GM04503 (cell line): ENCODE measurements at regions not wholly inside any gene's neighbourhood (a gene's known extent, or its start where the extent isn't known, plus 50 kb on each side); places are given as distances from the start of the nearest gene placed in this dataset.
A peak's percentile ranks its signal among the peaks of the same experiment; 100 is the strongest.
"Not testable (repeated sequence)": the region's sequence is repeated elsewhere in the genome, so short reads cannot be mapped to it uniquely, and the experiment has no call there.

Experiments used
- DNase-seq: peaks from one replicate; pipeline ENCODE4 v3.0.0-alpha.2; 2012; ENCODE audit warnings: low read depth

- DNase-seq: no peak
Measured at GRCh38 chr9:95731876-95732275, 143.6 kb upstream of the ERCC6L2 start.

- no peak for DNase-seq
Measured at GRCh38 chr9:95729669-95730368, 145.7 kb upstream of the ERCC6L2 start.

- DNase-seq: no peak
Measured at GRCh38 chr9:95729046-95729445, 146.4 kb upstream of the ERCC6L2 start.

GRCh38 chr9:95727947-95728520 lies 147.5 kb upstream of the ERCC6L2 start:
- no peak for DNase-seq

DNA sequence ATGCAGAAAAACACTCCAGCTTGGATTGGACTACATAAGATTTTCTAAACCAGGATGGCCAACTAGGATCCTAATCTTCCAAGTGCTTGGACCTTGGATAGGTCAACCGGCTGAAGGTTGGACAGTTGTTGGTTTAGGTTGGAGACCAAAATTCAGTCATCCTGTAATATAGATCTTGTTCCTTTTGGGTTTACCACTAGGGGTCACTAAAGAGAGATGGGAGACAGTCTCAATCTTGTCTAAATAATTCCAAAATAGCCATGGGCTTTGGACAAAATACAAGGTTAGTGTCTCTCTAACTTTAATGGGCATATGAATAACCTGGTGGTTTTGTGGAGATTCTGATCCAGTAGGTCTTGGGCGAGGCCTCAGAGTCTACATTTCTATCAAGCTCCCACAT lies 148.7 kb upstream of the ERCC6L2 start:
- DNase-seq: peak; percentile 7

DNA sequence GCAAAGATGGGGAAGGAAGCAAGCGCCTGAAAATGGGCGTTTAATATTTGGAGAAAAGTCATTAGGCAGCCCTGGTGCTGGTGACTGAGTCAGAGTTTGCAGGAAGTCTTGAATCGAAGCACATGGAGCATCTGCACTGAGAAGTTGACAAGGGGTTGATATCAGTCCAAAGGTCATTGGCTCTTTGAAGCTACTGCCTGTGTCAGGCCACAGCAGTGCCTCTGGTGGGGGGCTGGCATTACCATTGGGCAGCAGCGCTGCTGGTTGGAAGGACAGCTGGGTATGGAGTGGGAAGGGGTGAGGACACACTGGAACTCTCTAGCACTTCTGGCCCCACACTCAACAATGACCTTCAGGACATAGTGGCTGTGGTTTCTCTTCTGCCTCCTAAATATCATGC lies 150.4 kb upstream of the ERCC6L2 start:
- DNase-seq: no peak

DNA sequence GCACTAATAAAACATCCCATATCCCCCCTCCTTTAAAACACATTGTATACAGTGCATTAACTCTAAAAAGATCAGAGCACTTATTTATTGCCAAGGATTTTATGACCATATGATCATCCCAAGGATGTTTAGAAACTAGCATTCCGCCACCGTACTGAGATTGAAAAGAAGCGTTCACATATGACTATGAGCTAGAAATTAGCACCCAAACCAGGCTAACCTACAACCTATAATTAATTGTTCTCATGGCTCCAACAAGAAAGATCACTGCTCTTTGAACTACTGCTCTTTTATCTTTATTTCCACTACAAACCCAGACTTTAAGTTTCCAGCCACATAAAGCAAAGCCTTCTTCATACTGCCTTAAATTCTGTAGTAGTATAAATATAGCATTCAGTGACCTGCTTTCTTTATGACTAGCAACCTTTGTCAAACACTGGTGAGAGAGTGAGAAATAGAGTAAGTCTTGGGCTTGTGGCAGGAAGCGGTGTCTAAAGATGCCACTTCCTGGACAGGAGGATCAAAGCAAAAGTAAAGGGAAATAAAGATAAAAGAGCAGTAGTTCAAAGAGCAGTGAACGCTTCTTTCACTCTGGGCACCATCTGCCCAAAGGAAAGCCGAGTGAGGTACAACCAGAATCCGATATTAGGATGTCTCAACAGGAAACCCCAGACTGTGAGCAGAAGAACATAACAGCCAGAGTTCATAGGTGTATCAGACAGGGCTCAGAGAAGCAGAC lies 151.1 kb upstream of the ERCC6L2 start:
- no peak for DNase-seq

- DNase-seq: no peak
Measured at GRCh38 chr9:95722141-95722540, 153.3 kb upstream of the ERCC6L2 start.

DNA sequence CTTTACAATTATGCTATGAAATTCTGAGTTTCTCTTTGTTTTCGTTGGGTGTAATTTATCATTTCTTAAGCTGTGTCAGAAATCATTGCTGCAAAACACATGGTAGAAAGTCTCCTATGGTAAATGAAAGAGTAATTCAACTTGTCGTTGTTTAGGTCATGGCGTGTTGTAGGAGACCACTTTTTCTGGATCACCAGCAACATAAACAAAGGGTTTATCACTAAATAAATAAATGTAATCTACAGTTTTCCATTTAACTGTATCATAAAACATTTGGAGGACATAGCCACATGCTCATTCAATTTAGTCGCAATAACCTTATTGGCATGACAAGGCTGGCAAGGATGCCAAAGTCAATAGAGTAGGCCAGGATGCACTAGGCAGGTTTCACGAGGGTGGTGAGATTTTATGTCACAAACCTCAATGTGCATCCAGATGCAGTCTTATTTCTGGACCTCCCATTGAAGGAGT lies 154.4 kb upstream of the ERCC6L2 start:
- no peak for DNase-seq

DNA sequence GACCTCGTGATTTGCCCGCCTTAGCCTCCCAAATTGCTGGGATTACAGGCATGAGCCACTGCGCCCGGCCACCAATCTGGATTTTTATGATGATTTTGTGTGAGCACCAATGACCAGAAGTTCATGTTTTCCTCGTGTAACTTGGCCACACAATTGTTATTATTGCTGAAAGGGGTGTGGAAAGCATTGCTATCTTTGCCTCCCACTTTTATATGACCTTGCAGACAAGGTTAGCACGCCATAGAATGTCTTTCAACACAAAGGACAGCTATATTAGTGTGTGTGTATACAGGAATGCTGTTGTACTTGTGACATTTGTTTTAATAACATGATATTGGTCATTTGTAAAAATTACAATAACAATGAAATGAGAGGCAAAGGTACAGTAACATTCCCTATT lies 155.0 kb upstream of the ERCC6L2 start:
- DNase-seq: no peak

DNA sequence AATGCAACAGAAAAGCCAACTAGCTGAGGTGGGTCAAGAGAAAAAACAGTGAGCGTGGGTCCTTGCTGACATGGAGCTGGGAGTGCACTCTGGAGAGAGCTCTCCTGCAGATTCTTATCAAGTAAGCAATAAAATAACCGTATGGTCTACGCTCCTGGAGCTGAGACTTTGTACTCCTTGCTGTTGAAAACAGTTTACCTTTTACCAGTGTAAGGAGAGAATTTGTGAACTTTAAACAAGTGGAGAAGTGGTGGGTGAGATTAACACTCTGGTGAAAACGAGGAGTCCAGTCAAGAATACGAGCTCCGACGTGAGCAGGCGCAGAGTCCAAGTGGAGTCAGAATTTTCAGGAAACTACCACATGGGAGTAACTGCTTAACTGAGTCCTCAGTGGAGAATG lies 156.1 kb upstream of the ERCC6L2 start:
- no peak for DNase-seq

- DNase-seq: no peak
Measured at GRCh38 chr9:95718263-95718662, 157.2 kb upstream of the ERCC6L2 start.

- DNase-seq: no peak
Measured at GRCh38 chr9:95715868-95716435, 159.5 kb upstream of the ERCC6L2 start.

GRCh38 chr9:95710446-95710845 lies 165.0 kb upstream of the ERCC6L2 start:
- DNase-seq: no peak

- DNase-seq: no peak
Measured at GRCh38 chr9:95696701-95697100, 178.8 kb upstream of the ERCC6L2 start.

DNA sequence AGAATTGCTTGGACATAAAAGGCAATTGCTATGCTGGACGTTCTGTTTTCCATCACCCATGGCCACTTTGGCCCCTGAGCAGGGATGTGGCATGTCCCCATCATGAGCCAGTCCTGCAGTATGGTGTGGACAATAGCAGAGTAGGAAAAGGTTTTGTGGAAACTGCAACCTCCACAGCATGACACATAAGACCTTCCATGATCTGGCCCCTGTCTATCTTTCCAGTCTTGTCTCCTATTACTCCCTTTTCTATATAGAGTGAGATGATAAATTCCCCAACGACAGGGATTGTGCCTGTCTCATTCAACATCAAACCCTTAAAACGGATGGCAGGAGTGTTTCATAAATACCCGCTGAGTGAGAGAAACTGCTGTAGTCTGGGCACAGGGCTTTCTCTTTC lies 174.7 kb upstream of the PTCH1 start:
- DNase-seq: no peak

- DNase-seq: no peak
Measured at GRCh38 chr9:95689669-95690068, 172.9 kb upstream of the PTCH1 start.

- DNase-seq: no peak
Measured at GRCh38 chr9:95684516-95684915, 167.7 kb upstream of the PTCH1 start.

GRCh38 chr9:95680306-95680705 lies 163.5 kb upstream of the PTCH1 start:
- DNase-seq: not testable (repeated sequence)

GRCh38 chr9:95679874-95680273 lies 163.1 kb upstream of the PTCH1 start:
- no peak for DNase-seq

- no peak for DNase-seq
Measured at GRCh38 chr9:95678759-95679158, 162.0 kb upstream of the PTCH1 start.

GRCh38 chr9:95670122-95670521 lies 153.4 kb upstream of the PTCH1 start:
- DNase-seq: no peak

- no peak for DNase-seq
Measured at GRCh38 chr9:95669253-95669652, 152.5 kb upstream of the PTCH1 start.
